Fibroblast of skin of scalp (primary cell): ENCODE measurements at regions not wholly inside any gene's neighbourhood (a gene's known extent, or its start where the extent isn't known, plus 50 kb on each side); places are given as distances from the start of the nearest gene placed in this dataset.
A peak's percentile ranks its signal among the peaks of the same experiment; 100 is the strongest.
"Not testable (repeated sequence)": the region's sequence is repeated elsewhere in the genome, so short reads cannot be mapped to it uniquely, and the experiment has no call there.

Experiments
- DNase-seq: peaks from one replicate; pipeline ENCODE4 v3.0.0-alpha.2; 2013

- no peak for DNase-seq
These were observed 592.3 kb downstream of the SH2D4B start for GRCh38 chr10:81130014-81130413.

GRCh38 chr10:81135851-81136250 lies 598.1 kb downstream of the SH2D4B start:
- no peak for DNase-seq

GRCh38 chr10:81136261-81136660 lies 598.6 kb downstream of the SH2D4B start:
- DNase-seq, result no peak

- no peak for DNase-seq
These were observed 608.3 kb downstream of the SH2D4B start for GRCh38 chr10:81145975-81146374.

- no peak for DNase-seq
These were observed 608.7 kb downstream of the SH2D4B start for GRCh38 chr10:81146436-81146835.

- DNase-seq, result no peak
These were observed 615.0 kb downstream of the SH2D4B start for GRCh38 chr10:81152656-81153055.

GRCh38 chr10:81157681-81158080 lies 620.0 kb downstream of the SH2D4B start:
- DNase-seq, result no peak

GRCh38 chr10:81177651-81178244 lies 640.0 kb downstream of the SH2D4B start:
- DNase-seq, result no peak

GRCh38 chr10:81179324-81179723 lies 641.6 kb downstream of the SH2D4B start:
- no peak for DNase-seq

GRCh38 chr10:81179805-81180452 lies 642.2 kb downstream of the SH2D4B start:
- peak; percentile 26 for DNase-seq

GRCh38 chr10:81182296-81182695 lies 644.6 kb downstream of the SH2D4B start:
- DNase-seq, result no peak

- DNase-seq, result no peak
These were observed 654.6 kb downstream of the SH2D4B start for GRCh38 chr10:81192221-81192788.

GRCh38 chr10:81200801-81201200 lies 663.1 kb downstream of the SH2D4B start:
- DNase-seq, result no peak

- DNase-seq, result not testable (repeated sequence)
These were observed 667.6 kb upstream of the NRG3 start for GRCh38 chr10:81207359-81207758.

GRCh38 chr10:81213370-81213769 lies 661.6 kb upstream of the NRG3 start:
- DNase-seq, result no peak

GRCh38 chr10:81215498-81215897 lies 659.5 kb upstream of the NRG3 start:
- peak; percentile 69 for DNase-seq

- DNase-seq, result no peak
These were observed 658.0 kb upstream of the NRG3 start for GRCh38 chr10:81216949-81217348.

- DNase-seq, result no peak
These were observed 656.7 kb upstream of the NRG3 start for GRCh38 chr10:81218307-81218706.

GRCh38 chr10:81219758-81220157 lies 655.2 kb upstream of the NRG3 start:
- DNase-seq, result no peak

GRCh38 chr10:81248886-81249285 lies 626.1 kb upstream of the NRG3 start:
- DNase-seq, result peak; percentile 6

- no peak for DNase-seq
These were observed 623.4 kb upstream of the NRG3 start for GRCh38 chr10:81251457-81252115.

GRCh38 chr10:81264991-81265390 lies 610.0 kb upstream of the NRG3 start:
- DNase-seq, result not testable (repeated sequence)

- no peak for DNase-seq
These were observed 604.9 kb upstream of the NRG3 start for GRCh38 chr10:81270051-81270450.
